ENCODE measurements at regions not wholly inside any gene's neighbourhood (a gene's known extent, or its start where the extent isn't known, plus 50 kb on each side); places are given as distances from the start of the nearest gene placed in this dataset.

- H3K4me3 ChIP-seq (replicated peaks; ENCODE audit: low read depth, low read length) = no peak overlapping the region
- DNase-seq (ENCODE audit: low read depth) = peak; percentile 24
- TF ChIP-seq, protein P1, sequence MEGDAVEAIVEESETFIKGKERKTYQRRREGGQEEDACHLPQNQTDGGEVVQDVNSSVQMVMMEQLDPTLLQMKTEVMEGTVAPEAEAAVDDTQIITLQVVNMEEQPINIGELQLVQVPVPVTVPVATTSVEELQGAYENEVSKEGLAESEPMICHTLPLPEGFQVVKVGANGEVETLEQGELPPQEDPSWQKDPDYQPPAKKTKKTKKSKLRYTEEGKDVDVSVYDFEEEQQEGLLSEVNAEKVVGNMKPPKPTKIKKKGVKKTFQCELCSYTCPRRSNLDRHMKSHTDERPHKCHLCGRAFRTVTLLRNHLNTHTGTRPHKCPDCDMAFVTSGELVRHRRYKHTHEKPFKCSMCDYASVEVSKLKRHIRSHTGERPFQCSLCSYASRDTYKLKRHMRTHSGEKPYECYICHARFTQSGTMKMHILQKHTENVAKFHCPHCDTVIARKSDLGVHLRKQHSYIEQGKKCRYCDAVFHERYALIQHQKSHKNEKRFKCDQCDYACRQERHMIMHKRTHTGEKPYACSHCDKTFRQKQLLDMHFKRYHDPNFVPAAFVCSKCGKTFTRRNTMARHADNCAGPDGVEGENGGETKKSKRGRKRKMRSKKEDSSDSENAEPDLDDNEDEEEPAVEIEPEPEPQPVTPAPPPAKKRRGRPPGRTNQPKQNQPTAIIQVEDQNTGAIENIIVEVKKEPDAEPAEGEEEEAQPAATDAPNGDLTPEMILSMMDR (IDR thresholded peaks at IDR 0.05; ENCODE audit: low read length, missing control alignments) = no peak
Measured at GRCh38 chr7:41538810-41539724, 163.8 kb downstream of the INHBA start.

- no peak for DNase-seq (ENCODE audit: low read depth)
- TF ChIP-seq, protein P1 (IDR thresholded peaks at IDR 0.05; ENCODE audit: low read length, missing control alignments) = no peak
- no peak overlapping the region for H3K4me3 ChIP-seq (replicated peaks; ENCODE audit: low read depth, low read length)
Measured at GRCh38 chr7:41536873-41537665, 165.8 kb downstream of the INHBA start.

- no peak overlapping the region for H3K4me3 ChIP-seq (replicated peaks; ENCODE audit: low read depth, low read length)
- TF ChIP-seq, protein P1 (IDR thresholded peaks at IDR 0.05; ENCODE audit: low read length, missing control alignments) = no peak
- DNase-seq (ENCODE audit: low read depth) = no peak
Measured at GRCh38 chr7:41536122-41536872, 166.6 kb downstream of the INHBA start.

GRCh38 chr7:41529831-41530230, 173.1 kb downstream of the INHBA start:
- DNase-seq (ENCODE audit: low read depth) = no peak
- TF ChIP-seq, protein P1 (IDR thresholded peaks at IDR 0.05; ENCODE audit: low read length, missing control alignments) = no peak
- H3K4me3 ChIP-seq (replicated peaks; ENCODE audit: low read depth, low read length) = no peak overlapping the region

- H3K4me3 ChIP-seq (replicated peaks; ENCODE audit: low read depth, low read length) = no peak overlapping the region
- TF ChIP-seq, protein P1 (IDR thresholded peaks at IDR 0.05; ENCODE audit: low read length, missing control alignments) = no peak
- no peak for DNase-seq (ENCODE audit: low read depth)
Measured at GRCh38 chr7:41524876-41525275, 178.0 kb downstream of the INHBA start.

DNA sequence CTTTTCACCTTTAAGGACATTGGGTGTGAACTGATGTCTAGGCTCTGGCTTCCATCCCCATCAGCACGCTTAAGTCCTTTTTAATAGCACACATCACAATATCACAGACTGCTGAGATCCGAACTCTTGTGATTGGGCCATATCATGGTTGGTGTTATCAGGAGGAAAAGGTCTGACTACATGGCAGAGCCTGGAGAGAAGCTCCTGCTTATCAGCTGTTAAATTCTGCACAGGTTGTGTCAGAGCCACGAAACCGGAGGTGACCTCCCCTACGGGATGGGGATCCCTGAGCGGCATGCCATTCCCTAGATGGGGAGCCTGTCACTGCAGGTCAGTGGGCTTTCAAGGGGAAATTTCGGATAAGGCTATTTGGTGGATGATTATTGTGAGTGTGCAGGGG, 182.4 kb downstream of the INHBA start:
- DNase-seq (ENCODE audit: low read depth) = no peak

More for the DNA sequence above, 182.4 kb downstream of the INHBA start:
- H3K4me3 ChIP-seq (replicated peaks; ENCODE audit: low read depth, low read length) = no peak overlapping the region
- TF ChIP-seq, protein P1 (IDR thresholded peaks at IDR 0.05; ENCODE audit: low read length, missing control alignments) = no peak

Data from fibroblast of pulmonary artery (primary cell).